NT2/D1 (cell line): ENCODE measurements at regions not wholly inside any gene's neighbourhood (a gene's known extent, or its start where the extent isn't known, plus 50 kb on each side); places are given as distances from the start of the nearest gene placed in this dataset.

Experiments
- DNase-seq: peaks from one replicate; pipeline ENCODE4 v3.0.0-alpha.2; 2011; ENCODE audit warnings: low read depth, low spot score
- H3K27me3 ChIP-seq: 2 replicates; pipeline ENCODE4 v1.6.0; 2011; ENCODE audit warnings: mild to moderate bottlenecking; ENCODE audit not compliant: insufficient read length, insufficient read depth
- H3K36me3 ChIP-seq: 2 replicates; pipeline ENCODE4 v1.6.1; 2011; ENCODE audit warnings: mild to moderate bottlenecking, low read length, mixed read lengths; ENCODE audit not compliant: insufficient read depth, insufficient read length
- H3K4me1 ChIP-seq: 2 replicates; pipeline ENCODE4 v1.5.1; 2011; ENCODE audit not compliant: insufficient read depth, insufficient read length
- H3K4me3 ChIP-seq: 2 replicates; pipeline ENCODE4 v1.5.1; 2011; ENCODE audit warnings: low read depth; ENCODE audit not compliant: insufficient read length
- H3K9ac ChIP-seq: 2 replicates; pipeline ENCODE4 v1.6.0; 2011; ENCODE audit warnings: low read depth; ENCODE audit not compliant: insufficient read length
- H3K9me3 ChIP-seq: 2 replicates; pipeline ENCODE4 v1.5.1; 2011; ENCODE audit warnings: mild to moderate bottlenecking, low read length; ENCODE audit not compliant: insufficient read depth
- SUZ12 ChIP-seq: IDR thresholded peaks from 2 replicates; pipeline ENCODE4 v1.6.1; 2011; ENCODE audit not compliant: insufficient read length, insufficient read depth; ENCODE audit errors: extremely low read depth
- YY1 ChIP-seq: IDR thresholded peaks from 2 replicates; pipeline ENCODE4 v1.6.1; 2011; ENCODE audit not compliant: insufficient read length, insufficient read depth
- ZNF274 ChIP-seq: IDR thresholded peaks from 2 replicates; pipeline ENCODE4 v1.6.1; 2011; ENCODE audit warnings: mild to moderate bottlenecking, low read depth, low read length

GRCh38 chr21:41102281-41102680 is 65.7 kb upstream of the BACE2 start:
- no peak for DNase-seq
- Histone ChIP-seq H3K4me3 (no peak overlapping the region), H3K36me3 (no peaks in the 10 kb centered on the region), H3K27me3 (no peaks in the 10 kb centered on the region), H3K9me3 (peaks cover 10% of the 10 kb centered on the region; the same call in 1 of the 2 replicates), H3K4me1 (peaks cover 7% of the 10 kb centered on the region), H3K9ac (no peak overlapping the region)
- no peak for TF ChIP-seq ZNF274
- no peak for TF ChIP-seq SUZ12
- TF ChIP-seq YY1: no peak

GRCh38 chr21:41107602-41108001 is 60.4 kb upstream of the BACE2 start:
- Histone ChIP-seq H3K27me3 (no peaks in the 10 kb centered on the region), H3K36me3 (no peaks in the 10 kb centered on the region), H3K9ac (no peak overlapping the region), H3K4me1 (peaks cover 10% of the 10 kb centered on the region), H3K4me3 (no peak overlapping the region), H3K9me3 (no peaks in the 10 kb centered on the region)
- no peak for DNase-seq
- TF ChIP-seq ZNF274 (no peak), YY1 (no peak), SUZ12 (no peak)

- no peaks in the 10 kb centered on the region for H3K36me3 ChIP-seq
- no peaks in the 10 kb centered on the region for H3K27me3 ChIP-seq
- H3K4me1 ChIP-seq: peaks cover 10% of the 10 kb centered on the region
- no peak for TF ChIP-seq YY1
- TF ChIP-seq SUZ12: no peak
- TF ChIP-seq ZNF274: no peak
- no peak overlapping the region for H3K9ac ChIP-seq
- H3K9me3 ChIP-seq: no peaks in the 10 kb centered on the region
- no peak overlapping the region for H3K4me3 ChIP-seq
- no peak for DNase-seq
Observed at GRCh38 chr21:41108668-41109585, 59.0 kb upstream of the BACE2 start.

GRCh38 chr21:41110161-41110560 is 57.8 kb upstream of the BACE2 start:
- H3K9ac ChIP-seq: no peak overlapping the region
- no peaks in the 10 kb centered on the region for H3K36me3 ChIP-seq
- peaks cover 12% of the 10 kb centered on the region for H3K4me1 ChIP-seq
- H3K9me3 ChIP-seq: no peaks in the 10 kb centered on the region
- H3K27me3 ChIP-seq: no peaks in the 10 kb centered on the region
- TF ChIP-seq ZNF274: no peak
- TF ChIP-seq YY1: no peak
- TF ChIP-seq SUZ12: no peak
- no peak overlapping the region for H3K4me3 ChIP-seq
- DNase-seq: no peak

DNA sequence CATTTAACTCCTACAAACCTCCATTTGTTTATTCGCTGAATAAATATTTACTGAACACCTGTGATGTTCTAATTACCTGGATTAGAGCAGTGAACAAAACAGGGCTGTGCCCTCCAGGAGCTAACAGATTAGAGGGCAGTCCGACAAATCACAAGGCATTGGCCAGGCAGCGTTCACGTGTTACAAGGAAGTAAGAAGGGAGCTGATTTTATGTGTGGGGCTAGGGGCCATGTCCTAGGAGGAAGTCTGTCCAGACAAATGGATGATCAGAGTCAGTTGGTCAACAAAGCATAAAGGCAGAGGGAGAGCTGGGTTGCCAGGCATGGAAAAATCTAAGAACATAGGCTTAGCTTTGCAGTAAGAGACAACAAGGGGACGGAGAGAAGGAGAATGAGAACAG is 57.3 kb upstream of the BACE2 start:
- H3K4me3 ChIP-seq: no peak overlapping the region
- no peaks in the 10 kb centered on the region for H3K27me3 ChIP-seq
- H3K9ac ChIP-seq: no peak overlapping the region
- TF ChIP-seq SUZ12: no peak
- no peaks in the 10 kb centered on the region for H3K9me3 ChIP-seq
- no peaks in the 10 kb centered on the region for H3K36me3 ChIP-seq
- peaks cover 12% of the 10 kb centered on the region for H3K4me1 ChIP-seq
- DNase-seq: no peak

DNA sequence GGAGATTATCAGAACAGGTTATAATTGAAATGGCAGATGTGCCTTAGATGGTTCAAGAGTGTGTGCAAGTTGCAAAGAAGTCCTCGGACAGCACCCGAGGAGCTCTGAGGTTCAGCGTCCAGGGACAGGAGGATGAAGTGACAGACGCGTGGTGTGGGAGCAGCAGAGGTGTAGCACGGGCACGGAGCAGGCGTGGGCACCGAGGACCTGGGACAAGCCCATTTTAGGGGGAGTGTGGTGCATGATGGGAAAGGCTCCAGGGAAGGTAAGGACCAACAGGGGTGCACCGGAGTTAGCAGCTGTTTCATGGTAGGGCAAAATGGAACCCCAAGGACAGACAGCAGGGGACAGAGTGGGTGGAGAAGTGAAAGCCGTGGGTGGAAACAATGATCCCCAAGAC is 56.3 kb upstream of the BACE2 start:
- H3K36me3 ChIP-seq: no peaks in the 10 kb centered on the region

DNA sequence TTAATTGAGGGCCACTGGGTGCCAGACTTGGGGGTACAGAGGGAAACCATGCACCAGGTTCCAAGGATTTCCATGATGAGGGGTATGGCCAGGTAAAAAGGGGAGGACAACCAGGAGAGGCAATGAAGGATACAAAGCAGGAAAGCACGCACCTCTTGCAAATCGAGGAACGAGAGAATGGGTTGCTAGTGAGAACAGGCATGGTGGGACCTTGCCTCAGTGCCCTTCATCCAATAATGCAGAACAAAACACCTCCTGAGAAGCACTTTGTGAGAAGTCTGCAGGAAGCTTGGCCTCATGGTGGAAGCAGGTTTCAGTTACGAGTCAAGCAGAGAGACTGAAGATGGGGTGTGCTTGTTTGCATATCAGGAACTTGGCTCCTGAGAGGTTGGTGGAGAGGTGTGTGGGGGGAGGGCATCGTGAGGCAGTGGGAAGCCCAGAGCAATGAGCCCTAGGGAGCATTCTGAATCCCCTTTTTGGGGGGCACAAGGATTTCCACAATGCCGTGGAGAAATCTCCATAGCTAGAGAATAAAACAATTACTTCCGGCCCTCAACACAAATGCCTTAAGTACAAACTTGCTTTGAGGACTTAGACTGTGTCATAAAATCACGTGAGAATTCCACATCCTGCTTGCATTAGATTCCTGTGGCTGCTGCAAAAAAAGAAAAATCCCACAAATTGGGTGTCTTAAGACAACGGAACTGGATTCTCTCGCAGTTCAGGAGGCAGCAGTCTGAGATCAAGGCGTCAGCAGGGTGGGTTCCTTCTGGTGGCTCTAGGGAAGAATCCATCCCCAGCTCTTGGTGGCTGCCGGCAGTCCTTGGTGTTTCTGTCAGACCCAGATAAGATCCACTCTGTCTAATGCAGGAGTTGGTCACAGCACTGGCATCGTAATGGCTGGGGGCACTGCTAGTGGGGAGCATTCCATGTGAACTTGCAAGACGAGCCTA is 54.9 kb upstream of the BACE2 start:
- Histone ChIP-seq H3K4me1 (peaks cover 3% of the 10 kb centered on the region), H3K27me3 (no peaks in the 10 kb centered on the region), H3K36me3 (no peaks in the 10 kb centered on the region), H3K4me3 (no peak overlapping the region), H3K9ac (no peak overlapping the region), H3K9me3 (no peaks in the 10 kb centered on the region)
- TF ChIP-seq SUZ12 (no peak), ZNF274 (no peak), YY1 (no peak)
- DNase-seq: peak; percentile 68

More for the DNA sequence above, 56.3 kb upstream of the BACE2 start:
- Histone ChIP-seq H3K9ac (no peak overlapping the region), H3K4me1 (peaks cover 12% of the 10 kb centered on the region), H3K27me3 (no peaks in the 10 kb centered on the region), H3K9me3 (no peaks in the 10 kb centered on the region), H3K4me3 (no peak overlapping the region)
- TF ChIP-seq SUZ12 (no peak), YY1 (no peak), ZNF274 (no peak)
- no peak for DNase-seq
